IPS DF 19.7 (cell line): ENCODE measurements at regions not wholly inside any gene's neighbourhood (a gene's known extent, or its start where the extent isn't known, plus 50 kb on each side); places are given as distances from the start of the nearest gene placed in this dataset.

Experiments used
- DNase-seq: peaks from one replicate; pipeline ENCODE4 v3.0.0-alpha.2; 2013; ENCODE audit warnings: low read depth, low spot score

- no peak for DNase-seq
Observed at GRCh38 chr6:40973304-40973703, 65.7 kb downstream of the UNC5CL start.

DNA sequence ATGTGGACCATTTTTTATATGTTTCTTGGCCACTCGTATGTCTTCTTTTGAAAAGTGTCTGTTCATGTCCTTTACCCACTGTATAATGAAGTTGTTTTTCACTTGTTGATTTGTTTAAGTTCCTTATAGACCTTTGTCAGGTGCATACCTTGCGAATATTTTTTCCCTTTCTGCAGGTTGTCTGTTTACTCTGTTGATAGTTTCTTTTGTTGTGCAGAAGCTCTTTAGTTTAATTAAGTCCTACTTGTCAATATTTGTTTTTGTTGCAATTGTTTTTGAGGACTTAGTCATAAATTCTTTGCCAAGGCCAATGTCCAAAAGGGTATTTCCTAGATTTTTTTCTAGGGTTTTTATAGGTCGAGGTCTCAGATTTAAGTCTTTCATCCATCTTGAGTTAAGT is 66.2 kb downstream of the UNC5CL start:
- DNase-seq, result no peak

GRCh38 chr6:40972190-40972589 is 66.8 kb downstream of the UNC5CL start:
- no peak for DNase-seq

- no peak for DNase-seq
Observed at GRCh38 chr6:40968620-40969164, 70.3 kb downstream of the UNC5CL start.

- no peak for DNase-seq
Observed at GRCh38 chr6:40966860-40967259, 72.2 kb downstream of the UNC5CL start.

DNA sequence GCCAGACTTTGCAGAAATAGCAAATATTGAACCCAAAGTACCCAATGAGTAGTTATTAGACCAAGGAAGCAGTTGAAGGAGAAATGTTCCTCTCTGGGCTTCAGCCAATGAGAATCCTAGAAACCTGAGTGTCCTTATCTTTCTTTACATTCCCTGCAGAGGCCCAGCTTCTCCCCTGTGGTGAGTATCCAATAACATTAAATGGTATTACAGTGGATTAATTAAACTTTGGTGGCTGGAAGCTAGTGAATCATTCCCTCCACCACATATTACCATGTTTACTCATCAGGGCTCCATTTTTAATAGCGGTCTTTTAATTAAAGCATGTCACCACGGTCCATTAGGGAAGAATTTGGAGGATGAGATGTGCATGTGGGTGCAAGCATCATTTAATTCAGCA is 74.0 kb downstream of the UNC5CL start:
- DNase-seq, result no peak

- no peak for DNase-seq
Observed at GRCh38 chr6:40963019-40963418, 76.0 kb downstream of the UNC5CL start.

GRCh38 chr6:40962241-40962640 is 76.8 kb downstream of the UNC5CL start:
- DNase-seq, result no peak

- DNase-seq, result no peak
Observed at GRCh38 chr6:40961831-40962230, 77.2 kb downstream of the UNC5CL start.

GRCh38 chr6:40960742-40961430 is 78.1 kb downstream of the UNC5CL start:
- no peak for DNase-seq

DNA sequence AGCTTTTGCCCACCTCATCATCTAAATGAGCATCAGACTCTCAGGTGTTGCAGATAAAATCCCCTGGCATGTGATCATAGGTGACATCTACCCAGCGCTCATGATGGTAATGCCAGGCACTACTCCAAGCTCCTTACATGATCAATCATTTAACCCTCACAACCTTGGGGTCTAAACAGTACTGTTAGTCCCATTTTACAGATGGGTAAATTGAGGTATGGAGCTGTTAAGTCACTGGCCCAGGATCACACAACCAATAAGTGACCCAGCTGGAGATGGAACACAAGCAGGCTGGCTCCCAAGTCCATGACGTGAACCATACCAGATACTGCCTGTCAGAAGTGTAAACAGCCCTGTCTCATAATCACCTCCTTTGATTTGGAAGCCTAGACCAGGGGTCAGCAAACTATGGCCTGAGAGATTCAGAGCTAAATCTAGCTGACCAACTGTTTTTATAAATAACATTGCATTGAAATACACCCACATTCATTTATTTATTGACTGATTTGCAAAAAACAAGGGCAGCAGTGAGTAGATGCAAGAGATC is 79.2 kb downstream of the UNC5CL start:
- DNase-seq, result no peak

DNA sequence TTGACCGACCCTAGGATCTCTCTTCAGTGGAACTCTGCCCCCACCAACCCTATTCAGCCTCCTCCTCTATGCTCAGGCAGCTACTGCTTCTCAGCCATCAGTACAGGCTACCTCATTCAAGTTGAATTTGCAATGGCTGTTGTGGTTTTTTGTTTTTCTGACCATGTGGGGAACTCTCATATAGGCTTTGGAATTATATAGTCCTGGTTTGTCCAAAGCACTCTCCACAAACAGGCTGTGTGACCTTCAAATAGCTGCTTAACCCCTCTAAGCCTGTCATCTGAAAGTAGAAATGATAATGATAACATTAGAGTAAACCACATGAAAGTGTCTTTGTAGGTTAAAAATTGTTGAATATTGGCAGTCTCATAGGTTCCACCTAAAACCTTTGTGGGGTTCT is 80.3 kb downstream of the UNC5CL start:
- no peak for DNase-seq

DNA sequence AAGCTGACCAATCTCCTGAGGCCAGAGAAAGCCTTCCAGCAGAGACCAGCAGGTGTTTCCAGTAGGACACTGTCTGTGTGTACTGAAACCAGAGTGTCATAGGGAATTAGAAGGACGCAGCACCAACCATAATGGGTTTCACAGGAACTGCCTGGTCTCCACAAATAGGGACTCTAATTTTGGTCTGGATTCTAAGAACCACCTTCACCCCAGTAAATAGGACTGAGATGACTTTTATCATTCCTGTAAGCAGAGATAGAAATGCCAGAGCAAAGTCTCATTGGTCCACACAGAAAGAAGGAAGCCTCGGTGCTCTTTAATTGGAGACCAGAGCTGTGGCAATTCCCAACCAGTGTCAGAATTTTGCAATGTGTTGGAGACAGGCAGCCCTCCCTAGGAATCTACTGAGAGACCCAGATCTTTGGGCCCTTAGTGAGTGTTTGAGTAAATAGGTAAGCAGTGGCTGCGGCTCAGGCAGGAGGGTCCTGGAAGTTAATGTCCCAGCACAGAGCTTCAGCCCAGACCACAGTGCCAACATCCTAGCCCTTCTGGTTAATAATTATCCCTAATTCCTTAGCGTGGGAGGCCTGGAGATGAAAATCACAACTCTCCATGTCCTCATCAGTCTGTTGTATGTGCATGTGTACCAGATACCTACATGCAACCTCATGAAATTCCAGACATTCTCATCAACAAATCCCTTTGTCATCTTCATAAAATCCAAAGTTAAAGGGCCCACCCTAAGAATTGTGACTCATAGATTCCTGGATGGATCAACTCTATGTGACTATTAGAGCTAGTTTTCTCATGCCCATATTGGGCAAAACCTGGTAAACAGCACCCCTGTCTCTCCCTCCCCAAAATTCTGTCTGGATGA is 81.2 kb downstream of the UNC5CL start:
- DNase-seq, result no peak

- DNase-seq, result no peak
Observed at GRCh38 chr6:40956936-40957335, 82.1 kb downstream of the UNC5CL start.

DNA sequence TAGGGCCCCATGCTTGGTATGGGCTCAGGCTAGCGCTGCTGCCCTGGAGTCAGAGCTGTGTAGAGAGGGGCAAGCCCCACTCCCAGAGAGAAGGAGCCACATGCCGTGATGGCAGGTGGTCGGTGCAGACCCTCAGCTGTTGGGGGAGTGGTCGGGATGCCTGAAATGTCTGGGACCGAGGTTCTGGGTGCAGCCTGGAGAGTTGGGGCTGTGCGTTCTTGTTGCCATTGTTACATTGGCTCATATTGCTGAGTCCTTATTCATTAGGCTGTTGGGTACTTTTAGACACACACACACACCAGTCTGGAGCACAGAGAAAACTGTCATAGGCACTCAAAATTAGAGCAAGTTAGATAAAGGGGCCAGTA is 83.9 kb downstream of the UNC5CL start:
- no peak for DNase-seq

GRCh38 chr6:40954446-40955177 is 84.4 kb downstream of the UNC5CL start:
- no peak for DNase-seq

- DNase-seq, result no peak
Observed at GRCh38 chr6:40953486-40953885, 85.5 kb downstream of the UNC5CL start.

DNA sequence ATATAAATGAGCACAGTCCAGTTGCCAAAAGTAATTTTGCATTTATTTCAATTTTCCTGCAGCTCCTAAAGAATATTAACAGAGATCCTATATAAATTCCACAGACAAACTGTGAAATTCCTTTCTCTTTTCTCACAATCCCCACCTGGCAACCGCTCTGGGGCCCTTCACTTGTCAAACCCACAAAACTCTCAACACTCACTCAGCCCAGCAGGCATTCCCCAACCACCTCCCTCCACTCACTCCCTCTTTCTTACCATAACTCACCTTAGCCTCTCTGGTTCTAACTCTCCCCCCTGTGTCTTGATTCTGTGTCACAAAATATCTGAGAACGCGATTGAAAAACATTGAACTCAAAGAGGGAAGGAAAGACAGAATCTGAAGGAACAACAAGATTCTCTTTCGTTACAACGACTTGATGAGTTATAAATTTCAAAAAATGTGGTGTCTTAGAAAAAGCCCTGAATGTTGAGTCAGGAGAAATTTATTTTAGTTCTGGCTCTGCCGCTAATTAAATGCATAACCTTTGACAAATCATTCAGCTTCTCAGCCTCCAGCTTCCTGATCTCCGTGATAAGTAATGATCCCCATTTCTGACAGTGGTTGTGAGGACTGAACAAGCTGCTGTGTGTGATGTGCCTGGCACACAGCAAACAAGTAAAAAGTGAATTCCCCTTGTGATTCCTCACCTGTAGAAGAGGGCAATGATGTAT is 87.9 kb downstream of the UNC5CL start:
- DNase-seq, result no peak

DNA sequence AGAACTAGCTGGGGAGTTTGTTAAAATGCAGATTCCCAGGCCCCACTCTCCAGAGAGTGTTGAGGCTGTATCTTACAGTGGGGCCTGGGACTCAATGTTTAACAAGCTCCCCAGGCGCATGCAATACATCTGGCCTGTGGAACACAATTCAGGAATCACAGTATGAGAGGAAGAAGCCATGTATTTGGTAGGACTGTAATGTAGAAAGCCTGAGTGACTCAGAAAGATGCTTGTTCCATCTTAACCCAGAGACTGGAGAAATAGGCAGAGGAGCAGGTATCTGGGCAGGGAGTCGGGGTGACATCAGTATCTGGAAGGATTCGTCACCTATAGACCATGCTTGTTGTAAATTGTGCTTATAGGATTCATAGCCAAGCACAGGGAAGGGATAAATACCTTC is 90.5 kb downstream of the UNC5CL start:
- no peak for DNase-seq

DNA sequence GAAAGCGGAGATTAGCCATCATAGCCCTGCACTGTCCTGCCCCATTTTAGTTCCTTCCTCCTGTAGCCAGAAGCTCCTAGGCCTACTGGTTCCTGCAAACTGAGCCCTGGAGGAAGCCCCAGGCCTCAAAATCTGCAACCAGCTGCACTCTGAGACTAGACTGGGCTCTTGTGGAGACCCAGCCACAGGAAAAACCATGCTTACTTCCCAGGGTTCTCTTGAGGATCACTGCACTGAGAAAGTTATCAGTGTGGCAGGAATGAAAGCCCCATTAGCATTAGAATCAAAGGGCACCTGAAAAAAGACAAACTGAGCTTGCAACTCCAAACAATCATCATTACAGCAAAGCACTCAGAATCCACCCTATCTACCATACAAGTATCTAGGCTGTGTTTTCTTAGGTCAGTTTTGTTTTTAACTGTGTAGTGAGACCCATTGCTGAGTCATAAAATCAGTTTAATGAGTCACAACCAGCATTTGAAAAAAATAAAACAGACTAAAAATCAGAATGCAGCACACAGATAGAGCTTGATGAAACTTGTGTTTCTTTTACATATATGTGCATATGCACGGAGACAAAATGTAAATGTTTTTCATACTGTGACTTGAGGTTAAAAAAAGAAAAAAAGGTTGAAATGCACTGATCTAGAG is 91.0 kb downstream of the UNC5CL start:
- DNase-seq, result peak; percentile 30
